ENCODE measurements at regions not wholly inside any gene's neighbourhood (a gene's known extent, or its start where the extent isn't known, plus 50 kb on each side); places are given as distances from the start of the nearest gene placed in this dataset.

DNA sequence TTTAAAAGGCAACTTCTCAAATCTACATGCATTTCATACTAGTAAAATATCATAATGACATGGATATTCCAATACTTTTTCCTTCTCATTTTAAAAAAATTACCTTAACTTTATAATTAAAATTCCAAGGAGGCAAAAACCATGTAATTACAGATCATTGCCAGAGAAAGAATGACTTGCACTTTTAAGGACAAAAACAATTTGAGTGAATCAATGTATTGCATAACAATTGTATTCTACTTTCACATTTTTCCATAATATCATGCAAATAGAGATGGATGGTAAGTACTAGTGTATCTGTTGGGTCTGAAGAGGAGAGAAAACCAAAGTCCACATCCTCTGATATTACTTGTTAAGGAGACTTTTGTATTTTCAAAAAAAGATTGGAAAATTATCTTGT is 89.5 kb upstream of the NCK2 start:
- TF ChIP-seq EZH2phosphoT487 (IDR thresholded peaks at IDR 0.05; ENCODE audit: borderline replicate concordance) = no peak
- TF ChIP-seq, protein P1, sequence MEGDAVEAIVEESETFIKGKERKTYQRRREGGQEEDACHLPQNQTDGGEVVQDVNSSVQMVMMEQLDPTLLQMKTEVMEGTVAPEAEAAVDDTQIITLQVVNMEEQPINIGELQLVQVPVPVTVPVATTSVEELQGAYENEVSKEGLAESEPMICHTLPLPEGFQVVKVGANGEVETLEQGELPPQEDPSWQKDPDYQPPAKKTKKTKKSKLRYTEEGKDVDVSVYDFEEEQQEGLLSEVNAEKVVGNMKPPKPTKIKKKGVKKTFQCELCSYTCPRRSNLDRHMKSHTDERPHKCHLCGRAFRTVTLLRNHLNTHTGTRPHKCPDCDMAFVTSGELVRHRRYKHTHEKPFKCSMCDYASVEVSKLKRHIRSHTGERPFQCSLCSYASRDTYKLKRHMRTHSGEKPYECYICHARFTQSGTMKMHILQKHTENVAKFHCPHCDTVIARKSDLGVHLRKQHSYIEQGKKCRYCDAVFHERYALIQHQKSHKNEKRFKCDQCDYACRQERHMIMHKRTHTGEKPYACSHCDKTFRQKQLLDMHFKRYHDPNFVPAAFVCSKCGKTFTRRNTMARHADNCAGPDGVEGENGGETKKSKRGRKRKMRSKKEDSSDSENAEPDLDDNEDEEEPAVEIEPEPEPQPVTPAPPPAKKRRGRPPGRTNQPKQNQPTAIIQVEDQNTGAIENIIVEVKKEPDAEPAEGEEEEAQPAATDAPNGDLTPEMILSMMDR (conservative IDR thresholded peaks at IDR 0.05; ENCODE audit: low read length) = no peak
- Histone ChIP-seq H4K20me1 (ENCODE audit: insufficient read depth, low read length, poor library complexity, severe bottlenecking) (no peaks in the 10 kb centered on the region), H3K9ac (ENCODE audit: low read depth, low read length, poor library complexity, severe bottlenecking) (no peak overlapping the region), H3K9me3 (ENCODE audit: insufficient read depth, low read depth, low read length) (no peaks in the 10 kb centered on the region), H3F3A (ENCODE audit: low read depth) (no peaks in the 10 kb centered on the region), H3K4me3 (ENCODE audit: low read length, poor library complexity, severe bottlenecking) (no peak overlapping the region), H3K4me1 (ENCODE audit: insufficient read depth, low read length, poor library complexity, severe bottlenecking) (no peaks in the 10 kb centered on the region), H3K27me3 (ENCODE audit: insufficient read depth, low read length, poor library complexity, severe bottlenecking) (no peaks in the 10 kb centered on the region), H3K9me2 (replicated peaks; ENCODE audit: low read depth, low read length) (no peaks in the 10 kb centered on the region), H3K79me2 (ENCODE audit: insufficient read depth, low read length) (no peaks in the 10 kb centered on the region), H3K36me3 (ENCODE audit: insufficient read depth, low read length) (no peaks in the 10 kb centered on the region), H3K4me2 (ENCODE audit: low read depth, low read length, poor library complexity, severe bottlenecking) (no peak overlapping the region), H2AFZ (ENCODE audit: low read length) (no peak overlapping the region)

DNA sequence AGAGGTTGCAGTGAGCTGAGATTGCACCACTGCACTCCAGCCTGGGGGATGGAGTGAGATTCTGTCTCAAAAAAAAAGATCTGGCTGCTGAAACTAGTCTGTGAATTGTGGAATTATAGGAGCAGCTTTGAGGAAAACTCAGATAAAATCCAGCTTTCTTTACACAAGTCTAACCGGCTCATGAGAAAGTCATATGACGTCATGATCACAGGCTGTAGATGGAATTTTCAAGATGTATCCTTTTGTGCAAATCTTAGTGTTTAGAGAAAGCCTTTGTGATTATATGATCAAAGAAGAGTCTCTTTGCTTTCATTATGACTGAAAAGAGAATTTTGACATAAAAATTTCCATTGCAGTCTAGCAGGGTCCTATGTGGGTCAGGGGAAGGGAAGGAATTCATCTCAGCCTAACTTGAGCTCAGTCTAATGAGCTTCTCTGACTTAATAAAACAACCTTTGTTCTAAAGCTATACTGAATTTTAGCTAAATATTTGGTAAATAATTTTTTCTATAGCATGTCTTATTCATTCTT is 90.2 kb upstream of the NCK2 start:
- Histone ChIP-seq H3K4me2 (ENCODE audit: low read depth, low read length, poor library complexity, severe bottlenecking) (no peak overlapping the region), H3F3A (ENCODE audit: low read depth) (no peaks in the 10 kb centered on the region), H3K4me3 (ENCODE audit: low read length, poor library complexity, severe bottlenecking) (no peak overlapping the region), H3K36me3 (ENCODE audit: insufficient read depth, low read length) (no peaks in the 10 kb centered on the region), H2AFZ (ENCODE audit: low read length) (no peak overlapping the region), H3K9me2 (replicated peaks; ENCODE audit: low read depth, low read length) (no peaks in the 10 kb centered on the region), H3K79me2 (ENCODE audit: insufficient read depth, low read length) (no peaks in the 10 kb centered on the region), H4K20me1 (ENCODE audit: insufficient read depth, low read length, poor library complexity, severe bottlenecking) (no peaks in the 10 kb centered on the region), H3K27me3 (ENCODE audit: insufficient read depth, low read length, poor library complexity, severe bottlenecking) (no peaks in the 10 kb centered on the region), H3K4me1 (ENCODE audit: insufficient read depth, low read length, poor library complexity, severe bottlenecking) (no peaks in the 10 kb centered on the region), H3K9ac (ENCODE audit: low read depth, low read length, poor library complexity, severe bottlenecking) (no peak overlapping the region), H3K9me3 (ENCODE audit: insufficient read depth, low read depth, low read length) (no peaks in the 10 kb centered on the region)
- TF ChIP-seq, protein P1 (conservative IDR thresholded peaks at IDR 0.05; ENCODE audit: low read length) = no peak
- no peak for TF ChIP-seq EZH2phosphoT487 (IDR thresholded peaks at IDR 0.05; ENCODE audit: borderline replicate concordance)

DNA sequence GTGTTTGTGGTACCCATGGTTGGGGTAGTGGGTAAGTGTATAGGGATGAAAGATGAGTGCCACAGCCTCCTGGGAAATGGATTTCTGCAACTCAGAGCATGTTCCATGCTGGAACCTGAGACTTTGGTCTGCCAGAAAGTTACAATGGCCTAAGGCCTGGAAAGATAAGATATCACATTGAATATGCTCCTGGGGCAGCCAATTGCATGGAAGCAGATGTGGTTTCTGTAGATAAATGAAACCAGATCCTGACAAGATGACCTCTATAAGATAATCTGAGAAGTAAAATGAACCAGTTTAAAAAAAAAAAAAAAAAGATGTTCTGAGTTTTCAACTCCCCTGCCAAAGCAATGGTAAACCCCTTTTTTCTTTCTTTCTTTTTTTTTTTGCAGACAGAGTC is 91.4 kb upstream of the NCK2 start:
- no peaks in the 10 kb centered on the region for H3K9me3 ChIP-seq (ENCODE audit: insufficient read depth, low read depth, low read length)
- no peaks in the 10 kb centered on the region for H4K20me1 ChIP-seq (ENCODE audit: insufficient read depth, low read length, poor library complexity, severe bottlenecking)
- TF ChIP-seq EZH2phosphoT487 (IDR thresholded peaks at IDR 0.05; ENCODE audit: borderline replicate concordance) = no peak
- TF ChIP-seq, protein P1 (conservative IDR thresholded peaks at IDR 0.05; ENCODE audit: low read length) = no peak
- H3K4me2 ChIP-seq (ENCODE audit: low read depth, low read length, poor library complexity, severe bottlenecking) = no peak overlapping the region
- H3K4me1 ChIP-seq (ENCODE audit: insufficient read depth, low read length, poor library complexity, severe bottlenecking) = no peaks in the 10 kb centered on the region
- H3K4me3 ChIP-seq (ENCODE audit: low read length, poor library complexity, severe bottlenecking) = no peak overlapping the region
- H3K79me2 ChIP-seq (ENCODE audit: insufficient read depth, low read length) = no peaks in the 10 kb centered on the region
- H3K9ac ChIP-seq (ENCODE audit: low read depth, low read length, poor library complexity, severe bottlenecking) = no peak overlapping the region
- no peak overlapping the region for H2AFZ ChIP-seq (ENCODE audit: low read length)
- no peaks in the 10 kb centered on the region for H3K9me2 ChIP-seq (replicated peaks; ENCODE audit: low read depth, low read length)
- H3F3A ChIP-seq (ENCODE audit: low read depth) = no peaks in the 10 kb centered on the region
- no peaks in the 10 kb centered on the region for H3K36me3 ChIP-seq (ENCODE audit: insufficient read depth, low read length)
- H3K27me3 ChIP-seq (ENCODE audit: insufficient read depth, low read length, poor library complexity, severe bottlenecking) = no peaks in the 10 kb centered on the region
